Left ventricle myocardium inferior (tissue), 1 donor: ENCODE measurements at regions not wholly inside any gene's neighbourhood (a gene's known extent, or its start where the extent isn't known, plus 50 kb on each side); places are given as distances from the start of the nearest gene placed in this dataset.

Source experiments
- DNase-seq: peaks from one replicate; pipeline ENCODE4 v3.0.0-alpha.2; 2020
- H3K27ac ChIP-seq: fragments of 200-600 bp; replicated peaks from 2 replicates; pipeline ENCODE4 v1.8.0; 2021
- H3K27me3 ChIP-seq: fragments of 200-600 bp; 2 replicates; pipeline ENCODE4 v1.8.0; 2021; ENCODE audit warnings: low read depth
- H3K36me3 ChIP-seq: fragments of 200-600 bp; 2 replicates; pipeline ENCODE4 v1.8.0; 2021
- H3K4me1 ChIP-seq: fragments of 200-600 bp; 2 replicates; pipeline ENCODE4 v1.8.0; 2021
- H3K4me3 ChIP-seq: fragments of 200-600 bp; 2 replicates; pipeline ENCODE4 v1.8.0; 2021; ENCODE audit warnings: mild to moderate bottlenecking, moderate library complexity
- H3K9me3 ChIP-seq: fragments of 200-600 bp; replicated peaks from 2 replicates; pipeline ENCODE4 v1.8.0; 2021
- intact Hi-C: fragments of 100-400 bp; cut with micrococcal nuclease; formaldehyde crosslinking; loops from one replicate; pipeline ENCODE4 v1.11.0; 2022
- TF ChIP-seq, protein P1 (sequence below): fragments of 200-600 bp; IDR thresholded peaks from 2 replicates; pipeline ENCODE4 v1.8.0; 2021; ENCODE audit warnings: antibody characterized with exemption, mild to moderate bottlenecking, borderline replicate concordance
- donor health status: DM: no; HTN: yes; CAD: no; lungs with severe emphysema.

DNA sequence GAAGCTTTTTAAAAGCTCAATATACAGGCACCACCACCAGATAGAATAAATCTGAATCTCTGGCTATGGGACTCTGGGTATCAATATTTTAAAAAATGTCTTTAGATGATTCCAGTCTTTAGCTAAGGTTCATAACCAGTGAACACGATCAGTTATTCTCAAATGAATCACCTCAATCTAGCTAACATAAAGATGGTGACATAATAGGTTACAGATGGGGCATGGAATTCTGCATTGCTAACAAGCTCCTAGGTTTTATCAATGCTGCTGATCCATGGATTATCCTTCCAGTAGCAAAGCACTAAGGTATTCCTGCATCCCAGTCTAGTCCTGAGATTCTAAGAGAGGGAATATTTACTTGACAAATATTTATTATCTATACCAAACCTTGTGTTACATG lies 415.5 kb upstream of the CDH11 start:
- Histone ChIP-seq H3K36me3 (no peaks in the 10 kb centered on the region), H3K4me3 (no peak overlapping the region), H3K9me3 (no peaks in the 10 kb centered on the region), H3K27me3 (no peaks in the 10 kb centered on the region), H3K27ac (no peak overlapping the region), H3K4me1 (no peaks in the 10 kb centered on the region)
- TF ChIP-seq, protein P1, sequence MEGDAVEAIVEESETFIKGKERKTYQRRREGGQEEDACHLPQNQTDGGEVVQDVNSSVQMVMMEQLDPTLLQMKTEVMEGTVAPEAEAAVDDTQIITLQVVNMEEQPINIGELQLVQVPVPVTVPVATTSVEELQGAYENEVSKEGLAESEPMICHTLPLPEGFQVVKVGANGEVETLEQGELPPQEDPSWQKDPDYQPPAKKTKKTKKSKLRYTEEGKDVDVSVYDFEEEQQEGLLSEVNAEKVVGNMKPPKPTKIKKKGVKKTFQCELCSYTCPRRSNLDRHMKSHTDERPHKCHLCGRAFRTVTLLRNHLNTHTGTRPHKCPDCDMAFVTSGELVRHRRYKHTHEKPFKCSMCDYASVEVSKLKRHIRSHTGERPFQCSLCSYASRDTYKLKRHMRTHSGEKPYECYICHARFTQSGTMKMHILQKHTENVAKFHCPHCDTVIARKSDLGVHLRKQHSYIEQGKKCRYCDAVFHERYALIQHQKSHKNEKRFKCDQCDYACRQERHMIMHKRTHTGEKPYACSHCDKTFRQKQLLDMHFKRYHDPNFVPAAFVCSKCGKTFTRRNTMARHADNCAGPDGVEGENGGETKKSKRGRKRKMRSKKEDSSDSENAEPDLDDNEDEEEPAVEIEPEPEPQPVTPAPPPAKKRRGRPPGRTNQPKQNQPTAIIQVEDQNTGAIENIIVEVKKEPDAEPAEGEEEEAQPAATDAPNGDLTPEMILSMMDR, result no peak
- intact Hi-C loops, result no loop called here
- DNase-seq, result no peak

DNA sequence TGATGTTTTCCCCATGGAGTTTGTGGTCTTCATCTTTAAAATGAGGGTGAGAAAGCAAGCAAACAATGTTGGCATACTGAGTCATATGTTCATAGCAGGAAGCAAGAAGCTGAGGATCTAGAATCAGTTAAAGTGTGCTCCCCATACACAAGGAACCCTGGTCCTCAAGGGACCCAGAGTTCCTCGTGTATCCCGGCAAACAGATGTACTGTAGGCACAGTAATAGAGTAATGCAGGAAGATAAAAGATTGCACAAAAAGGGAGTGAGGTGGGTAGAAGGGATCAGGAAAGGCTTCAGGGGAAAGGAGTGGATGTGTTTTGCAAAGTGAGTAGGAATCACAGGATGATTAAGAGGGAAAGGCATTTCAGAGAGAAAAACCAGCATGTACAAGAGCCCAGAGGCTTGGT lies 412.3 kb upstream of the CDH11 start:
- no peak for DNase-seq
- no peak overlapping the region for H3K27ac ChIP-seq
- no peaks in the 10 kb centered on the region for H3K4me1 ChIP-seq
- intact Hi-C loops, result no loop called here
- no peak overlapping the region for H3K4me3 ChIP-seq
- H3K27me3 ChIP-seq, result no peaks in the 10 kb centered on the region
- H3K36me3 ChIP-seq, result no peaks in the 10 kb centered on the region
- TF ChIP-seq, protein P1, result no peak
- no peaks in the 10 kb centered on the region for H3K9me3 ChIP-seq

DNA sequence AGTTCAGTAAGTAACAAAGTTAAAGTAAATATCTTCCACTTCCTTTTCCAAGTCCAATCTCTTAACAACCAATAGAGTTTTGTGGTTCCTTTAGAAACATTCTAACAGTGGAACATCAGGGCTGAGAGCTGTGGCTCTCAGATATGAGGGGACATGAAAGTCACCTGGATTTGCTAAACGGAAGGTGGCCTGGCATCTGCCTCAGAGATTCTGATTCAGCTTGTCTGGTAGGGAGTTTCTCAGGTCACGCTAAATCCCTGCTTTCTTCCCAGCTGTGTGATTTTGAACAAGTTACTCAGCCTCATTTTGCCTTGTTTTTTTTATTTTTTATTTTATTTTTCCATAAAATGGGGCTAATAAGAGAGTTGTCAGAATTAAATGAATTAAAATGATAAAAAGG lies 411.0 kb upstream of the CDH11 start:
- Histone ChIP-seq H3K27ac (no peak overlapping the region), H3K9me3 (peaks cover under 1% of the 10 kb centered on the region), H3K4me3 (no peak overlapping the region), H3K27me3 (no peaks in the 10 kb centered on the region), H3K4me1 (no peaks in the 10 kb centered on the region), H3K36me3 (no peaks in the 10 kb centered on the region)
- intact Hi-C loops, result no loop called here
- no peak for DNase-seq
- TF ChIP-seq, protein P1, result no peak

DNA sequence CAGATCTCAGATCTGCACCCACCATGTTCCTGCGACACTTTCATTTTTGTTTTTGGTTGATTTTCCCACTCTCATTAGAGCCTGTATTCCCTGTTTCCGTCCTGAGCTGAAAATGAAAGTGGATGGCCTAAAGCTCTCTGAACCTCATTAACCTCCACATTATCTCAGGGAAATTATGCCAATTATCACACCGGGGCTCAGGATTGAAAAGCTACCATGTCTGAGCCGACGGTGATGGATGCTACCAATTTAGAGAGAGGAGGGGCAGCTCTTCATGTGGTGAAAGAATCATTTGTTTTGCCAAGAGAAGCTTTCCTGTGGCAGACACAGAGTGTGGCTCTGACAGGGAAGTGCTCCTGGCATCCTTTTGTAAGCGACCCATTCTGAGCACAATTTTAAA lies 410.4 kb upstream of the CDH11 start:
- Histone ChIP-seq H3K27ac (no peak overlapping the region), H3K36me3 (no peaks in the 10 kb centered on the region), H3K9me3 (peaks cover 7% of the 10 kb centered on the region), H3K27me3 (no peaks in the 10 kb centered on the region), H3K4me1 (no peaks in the 10 kb centered on the region), H3K4me3 (peak overlapping the region; percentile 27)
- TF ChIP-seq, protein P1, result no peak
- intact Hi-C loops, result no loop called here
- no peak for DNase-seq

DNA sequence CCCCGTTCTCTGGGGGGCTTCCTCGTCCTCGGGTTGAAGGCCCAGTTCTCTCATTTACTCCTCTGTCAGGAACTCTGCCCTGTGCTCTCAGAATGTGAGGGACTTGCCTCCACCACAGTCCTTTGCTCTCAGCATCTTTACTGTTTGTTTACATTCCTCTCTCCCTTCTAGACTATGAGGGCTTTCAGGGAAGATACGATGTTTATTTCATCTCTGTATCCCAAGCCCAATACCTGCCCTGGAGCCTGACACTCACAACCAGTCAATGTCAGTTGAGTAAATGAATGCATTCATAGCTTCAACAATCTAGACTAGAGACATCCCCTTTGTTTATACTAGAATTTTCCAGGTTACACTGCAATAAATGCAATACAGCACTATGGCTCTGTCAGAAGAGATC lies 409.6 kb upstream of the CDH11 start:
- no peak for DNase-seq
- TF ChIP-seq, protein P1, result no peak
- H3K4me1 ChIP-seq, result no peaks in the 10 kb centered on the region
- H3K4me3 ChIP-seq, result no peak overlapping the region
- no peaks in the 10 kb centered on the region for H3K27me3 ChIP-seq
- no peaks in the 10 kb centered on the region for H3K36me3 ChIP-seq
- intact Hi-C loops, result no loop called here
- H3K9me3 ChIP-seq, result peaks cover 15% of the 10 kb centered on the region
- H3K27ac ChIP-seq, result no peak overlapping the region

DNA sequence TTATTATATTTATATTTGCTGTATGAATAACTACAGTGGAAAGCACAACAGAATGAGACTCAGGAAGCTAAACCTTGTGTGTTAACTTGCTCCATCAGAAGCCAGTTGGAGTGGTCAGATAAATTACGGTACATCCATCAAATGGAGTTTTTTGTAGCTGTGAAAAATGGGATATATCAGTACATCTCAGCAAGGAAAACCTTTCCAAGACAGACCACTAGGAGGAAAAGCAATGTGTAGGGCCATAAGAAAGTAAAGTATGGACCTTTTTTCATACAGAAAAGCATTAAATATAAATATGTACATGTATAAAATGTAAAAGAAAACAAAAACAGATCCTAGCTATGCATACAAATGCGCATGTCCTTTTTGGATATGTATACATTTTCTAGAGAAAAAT lies 403.8 kb upstream of the CDH11 start:
- Histone ChIP-seq H3K4me3 (no peak overlapping the region), H3K9me3 (peaks cover 16% of the 10 kb centered on the region), H3K36me3 (no peaks in the 10 kb centered on the region), H3K27ac (no peak overlapping the region), H3K27me3 (no peaks in the 10 kb centered on the region), H3K4me1 (no peaks in the 10 kb centered on the region)
- no peak for DNase-seq
- intact Hi-C loops, result no loop called here
- TF ChIP-seq, protein P1, result no peak
